ENCODE measurements at regions not wholly inside any gene's neighbourhood (a gene's known extent, or its start where the extent isn't known, plus 50 kb on each side); places are given as distances from the start of the nearest gene placed in this dataset.

GRCh38 chr5:168204165-168204564 lies 87.3 kb upstream of the WWC1 start:
- DNase-seq (ENCODE audit: low read depth in 2 of 3, low spot score in 2 of 3): no peak

- no peak for DNase-seq (ENCODE audit: low read depth in 2 of 3, low spot score in 2 of 3)
Observed at GRCh38 chr5:168207450-168208029, 83.9 kb upstream of the WWC1 start.

GRCh38 chr5:168209244-168209995 lies 82.0 kb upstream of the WWC1 start:
- no peak for DNase-seq (ENCODE audit: low read depth in 2 of 3, low spot score in 2 of 3)

- no peak for DNase-seq (ENCODE audit: low read depth in 2 of 3, low spot score in 2 of 3)
Observed at GRCh38 chr5:168209997-168210396, 81.4 kb upstream of the WWC1 start.

- DNase-seq (ENCODE audit: low read depth in 2 of 3, low spot score in 2 of 3): no peak
Observed at GRCh38 chr5:168211245-168211644, 80.2 kb upstream of the WWC1 start.

GRCh38 chr5:168211936-168212335 lies 79.5 kb upstream of the WWC1 start:
- no peak for DNase-seq (ENCODE audit: low read depth in 2 of 3, low spot score in 2 of 3)

GRCh38 chr5:168214071-168214470 lies 77.4 kb upstream of the WWC1 start:
- no peak for DNase-seq (ENCODE audit: low read depth in 2 of 3, low spot score in 2 of 3)

GRCh38 chr5:168214886-168215285 lies 76.6 kb upstream of the WWC1 start:
- no peak for DNase-seq (ENCODE audit: low read depth in 2 of 3, low spot score in 2 of 3)

- no peak for DNase-seq (ENCODE audit: low read depth in 2 of 3, low spot score in 2 of 3)
Observed at GRCh38 chr5:168215646-168216045, 75.8 kb upstream of the WWC1 start.

GRCh38 chr5:168216989-168217388 lies 74.5 kb upstream of the WWC1 start:
- DNase-seq (ENCODE audit: low read depth in 2 of 3, low spot score in 2 of 3): no peak

- no peak for DNase-seq (ENCODE audit: low read depth in 2 of 3, low spot score in 2 of 3)
Observed at GRCh38 chr5:168217497-168217896, 73.9 kb upstream of the WWC1 start.

GRCh38 chr5:168218746-168219145 lies 72.7 kb upstream of the WWC1 start:
- DNase-seq (ENCODE audit: low read depth in 2 of 3, low spot score in 2 of 3): no peak

GRCh38 chr5:168219515-168220410 lies 71.7 kb upstream of the WWC1 start:
- DNase-seq (ENCODE audit: low read depth in 2 of 3, low spot score in 2 of 3): peak; percentile 22 to 76 (median 54)

- DNase-seq (ENCODE audit: low read depth in 2 of 3, low spot score in 2 of 3): no peak
Observed at GRCh38 chr5:168224085-168224484, 67.4 kb upstream of the WWC1 start.

- DNase-seq (ENCODE audit: low read depth in 2 of 3, low spot score in 2 of 3): no peak
Observed at GRCh38 chr5:168226012-168226411, 65.4 kb upstream of the WWC1 start.

- no peak for DNase-seq (ENCODE audit: low read depth in 2 of 3, low spot score in 2 of 3)
Observed at GRCh38 chr5:168227001-168227400, 64.4 kb upstream of the WWC1 start.

GRCh38 chr5:168227973-168228615 lies 63.4 kb upstream of the WWC1 start:
- DNase-seq (ENCODE audit: low read depth in 2 of 3, low spot score in 2 of 3): peak in 2 of 3 donors; percentile 20 to 45

GRCh38 chr5:168228668-168229067 lies 62.8 kb upstream of the WWC1 start:
- no peak for DNase-seq (ENCODE audit: low read depth in 2 of 3, low spot score in 2 of 3)

GRCh38 chr5:168234133-168234532 lies 57.3 kb upstream of the WWC1 start:
- no peak for DNase-seq (ENCODE audit: low read depth in 2 of 3, low spot score in 2 of 3)

GRCh38 chr5:168238463-168238862 lies 53.0 kb upstream of the WWC1 start:
- no peak for DNase-seq (ENCODE audit: low read depth in 2 of 3, low spot score in 2 of 3)

- DNase-seq (ENCODE audit: low read depth in 2 of 3, low spot score in 2 of 3): no peak
Observed at GRCh38 chr5:168239325-168239724, 52.1 kb upstream of the WWC1 start.

All from hematopoietic multipotent progenitor cell (in vitro differentiated cells).